Progenitor cell of endocrine pancreas (in vitro differentiated cells): ENCODE measurements at regions not wholly inside any gene's neighbourhood (a gene's known extent, or its start where the extent isn't known, plus 50 kb on each side); places are given as distances from the start of the nearest gene placed in this dataset.
A peak's percentile ranks its signal among the peaks of the same experiment; 100 is the strongest.

Experiments
- DNase-seq: peaks from one replicate; pipeline ENCODE4 v3.0.0; 2021; ENCODE audit warnings: low spot score; ENCODE audit not compliant: unreplicated experiment
- H3K27ac Mint-ChIP-seq: 2 replicates; pipeline ENCODE4 v1.8.0; 2021; ENCODE audit warnings: mild to moderate bottlenecking, moderate library complexity, mixed read lengths
- H3K27me3 Mint-ChIP-seq: 2 replicates; pipeline ENCODE4 v1.8.0; 2021; ENCODE audit warnings: mixed read lengths
- H3K36me3 Mint-ChIP-seq: 2 replicates; pipeline ENCODE4 v1.8.0; 2022; ENCODE audit warnings: mixed read lengths; ENCODE audit not compliant: insufficient read depth
- H3K4me1 Mint-ChIP-seq: 2 replicates; pipeline ENCODE4 v1.8.0; 2021; ENCODE audit warnings: low read depth, mixed read lengths
- H3K4me3 Mint-ChIP-seq: 2 replicates; pipeline ENCODE4 v1.8.0; 2021; ENCODE audit warnings: low read depth, mild to moderate bottlenecking, moderate library complexity, mixed read lengths
- H3K9me3 Mint-ChIP-seq: 2 replicates; pipeline ENCODE4 v1.8.0; 2021; ENCODE audit warnings: low read depth, mixed read lengths
- CTCF ChIP-seq: fragments of 200-600 bp; sonication (generic); IDR thresholded peaks from one replicate; pipeline ENCODE4 v1.5.0; 2021; ENCODE audit warnings: antibody characterized with exemption, mild to moderate bottlenecking; ENCODE audit not compliant: unreplicated experiment

GRCh38 chr9:126144196-126144595 lies 182.4 kb upstream of the MVB12B start:
- H3K9me3 Mint-ChIP-seq: peaks cover 18% of the 10 kb centered on the region
- no peak for DNase-seq
- no peak overlapping the region for H3K4me3 Mint-ChIP-seq
- peaks cover 3% of the 10 kb centered on the region for H3K27me3 Mint-ChIP-seq
- no peaks in the 10 kb centered on the region for H3K36me3 Mint-ChIP-seq
- no peak for TF ChIP-seq CTCF
- no peak overlapping the region for H3K27ac Mint-ChIP-seq
- peaks cover 6% of the 10 kb centered on the region for H3K4me1 Mint-ChIP-seq

- no peak overlapping the region for H3K4me3 Mint-ChIP-seq
- DNase-seq: no peak
- no peak overlapping the region for H3K27ac Mint-ChIP-seq
- TF ChIP-seq CTCF: no peak
- peaks cover 6% of the 10 kb centered on the region for H3K4me1 Mint-ChIP-seq
- peaks cover 14% of the 10 kb centered on the region for H3K9me3 Mint-ChIP-seq
- H3K27me3 Mint-ChIP-seq: peaks cover 3% of the 10 kb centered on the region
- no peaks in the 10 kb centered on the region for H3K36me3 Mint-ChIP-seq
Observed at GRCh38 chr9:126144603-126145456, 181.8 kb upstream of the MVB12B start.

- Mint-ChIP-seq H3K9me3 (peaks cover 11% of the 10 kb centered on the region), H3K4me3 (no peak overlapping the region), H3K27ac (peak overlapping the region; percentile 94), H3K27me3 (peaks cover 3% of the 10 kb centered on the region), H3K36me3 (no peaks in the 10 kb centered on the region), H3K4me1 (peaks cover 7% of the 10 kb centered on the region)
- no peak for DNase-seq
- no peak for TF ChIP-seq CTCF
Observed at GRCh38 chr9:126145887-126146253, 180.8 kb upstream of the MVB12B start.

GRCh38 chr9:126146254-126147145 lies 180.1 kb upstream of the MVB12B start:
- Mint-ChIP-seq H3K4me3 (no peak overlapping the region), H3K27ac (peak overlapping the region; percentile 94)

More at GRCh38 chr9:126146254-126147145, 180.1 kb upstream of the MVB12B start:
- no peaks in the 10 kb centered on the region for H3K36me3 Mint-ChIP-seq
- peak; percentile 30 for DNase-seq
- peaks cover 6% of the 10 kb centered on the region for H3K27me3 Mint-ChIP-seq
- peak; percentile 67 for TF ChIP-seq CTCF
- H3K9me3 Mint-ChIP-seq: peaks cover 8% of the 10 kb centered on the region
- peaks cover 9% of the 10 kb centered on the region for H3K4me1 Mint-ChIP-seq
